Keratinocyte (primary cell): ENCODE measurements at regions not wholly inside any gene's neighbourhood (a gene's known extent, or its start where the extent isn't known, plus 50 kb on each side); places are given as distances from the start of the nearest gene placed in this dataset.

Experiments used
- DNase-seq: peaks from one replicate; pipeline ENCODE4 v3.0.0-alpha.2; 2011; ENCODE audit warnings: low read depth, missing footprints, low spot score
- FAIRE-seq: peaks from 2 replicates; lab custom pipeline; 2011; peaks lifted over from hg19 to GRCh38; lab: Jason Lieb, UNC
- H2AFZ ChIP-seq: 2 replicates; pipeline ENCODE4 v1.6.0; 2012; ENCODE audit warnings: low read length, control low read depth, inconsistent platforms; ENCODE audit not compliant: control insufficient read depth
- H3K27ac ChIP-seq: 2 replicates; pipeline ENCODE4 v1.5.1; 2011; ENCODE audit warnings: low read length; ENCODE audit not compliant: control insufficient read depth, insufficient read depth
- H3K27me3 ChIP-seq: 3 replicates; pipeline ENCODE4 v1.6.0; 2011; ENCODE audit warnings: low read length; ENCODE audit not compliant: control insufficient read depth, insufficient read depth; ENCODE audit errors: extremely low read depth
- H3K36me3 ChIP-seq, 2 experiments: 2 replicates in 1 of 2; 3 replicates in 1 of 2; pipeline ENCODE4 v1.5.1; 2011; ENCODE audit warnings: low read length in 2 of 2, mild to moderate bottlenecking in 1 of 2; ENCODE audit not compliant: control insufficient read depth in 2 of 2, insufficient read depth in 2 of 2; ENCODE audit errors: extremely low read depth in 1 of 2
- H3K4me1 ChIP-seq: 3 replicates; pipeline ENCODE4 v1.5.1; 2011; ENCODE audit warnings: low read length; ENCODE audit not compliant: control insufficient read depth, insufficient read depth; ENCODE audit errors: extremely low read depth
- H3K4me2 ChIP-seq: 3 replicates; pipeline ENCODE4 v1.6.0; 2011; ENCODE audit warnings: low read depth, low read length; ENCODE audit not compliant: control insufficient read depth, insufficient read depth; ENCODE audit errors: extremely low read depth
- H3K4me3 ChIP-seq, 3 experiments: fragments of 200-600 bp in 1 of 3; sonication (generic) in 1 of 3; 2 replicates in 2 of 3; 3 replicates in 1 of 3; pipeline ENCODE4 v1.5.1; 2011 to 2016; ENCODE audit warnings: low read length in 3 of 3, mild to moderate bottlenecking in 3 of 3, control low read depth in 2 of 3, inconsistent platforms in 1 of 3, low read depth in 1 of 3, mixed read lengths in 1 of 3, mixed run types in 1 of 3, moderate library complexity in 1 of 3; ENCODE audit not compliant: control insufficient read depth in 2 of 3, insufficient read depth in 2 of 3; ENCODE audit errors: extremely low read depth in 1 of 3
- H3K79me2 ChIP-seq: 2 replicates; pipeline ENCODE4 v1.6.0; 2012; ENCODE audit warnings: low read length; ENCODE audit not compliant: control insufficient read depth, insufficient read depth
- H3K9ac ChIP-seq: 3 replicates; pipeline ENCODE4 v1.6.0; 2011; ENCODE audit warnings: low read length; ENCODE audit not compliant: control insufficient read depth, insufficient read depth; ENCODE audit errors: extremely low read depth
- H3K9me1 ChIP-seq: 3 replicates; pipeline ENCODE4 v1.6.0; 2011; ENCODE audit warnings: low read length; ENCODE audit not compliant: control insufficient read depth, insufficient read depth; ENCODE audit errors: extremely low read depth
- H3K9me3 ChIP-seq: 2 replicates; pipeline ENCODE4 v1.5.1; 2012; ENCODE audit warnings: low read depth, low read length; ENCODE audit not compliant: control insufficient read depth
- H4K20me1 ChIP-seq: 3 replicates; pipeline ENCODE4 v1.6.0; 2011; ENCODE audit warnings: low read length; ENCODE audit not compliant: control insufficient read depth, insufficient read depth; ENCODE audit errors: extremely low read depth
- CTCF ChIP-seq, 3 experiments: IDR thresholded peaks in 1 of 3; conservative IDR thresholded peaks in 1 of 3; optimal IDR thresholded peaks in 1 of 3; 2 replicates in 2 of 3; 3 replicates in 1 of 3; pipeline versions ENCODE3 to v1.5.1; 2011; ENCODE audit warnings: low read length in 3 of 3, mild to moderate bottlenecking in 3 of 3, moderate library complexity in 2 of 3, control low read depth in 1 of 3, inconsistent platforms in 1 of 3; ENCODE audit not compliant: insufficient read depth in 2 of 3; ENCODE audit errors: extremely low read depth in 1 of 3
- EZH2 ChIP-seq: IDR thresholded peaks from one replicate; pipeline ENCODE4 v1.6.1; 2012; ENCODE audit warnings: inconsistent platforms, mild to moderate bottlenecking, low read length, moderate library complexity
- dilution Hi-C: fragments of 300-500 bp; cut with MboI; formaldehyde crosslinking; loops from one replicate; pipeline ENCODE4 v1.7.0; 2020; ENCODE audit warnings: low sequenced_read_pairs; ENCODE audit not compliant: extremely low pct_ligation_motif_present

- no peaks in the 10 kb centered on the region for H3K9me1 ChIP-seq
- H2AFZ ChIP-seq = no peak overlapping the region
- no peak for DNase-seq
- no peaks in the 10 kb centered on the region for H4K20me1 ChIP-seq
- H3K4me1 ChIP-seq = no peaks in the 10 kb centered on the region
- H3K27ac ChIP-seq = no peak overlapping the region
- H3K4me2 ChIP-seq = no peak overlapping the region
- no peak for FAIRE-seq
- H3K9ac ChIP-seq = no peak overlapping the region
- dilution Hi-C loops = no loop called here
- H3K36me3 ChIP-seq = no peaks in the 10 kb centered on the region
- H3K4me3 ChIP-seq = no peak overlapping the region
- no peaks in the 10 kb centered on the region for H3K79me2 ChIP-seq
- H3K27me3 ChIP-seq = no peaks in the 10 kb centered on the region
- TF ChIP-seq EZH2 (no peak), CTCF (optimal IDR thresholded peaks at IDR 0.05 in 1 of 3, IDR thresholded peaks at IDR 0.05 in 1 of 3, conservative IDR thresholded peaks at IDR 0.05 in 1 of 3; ENCODE audit: extremely low read depth in 1 of 3, insufficient read depth in 2 of 3, low read length in 3 of 3) (no peak)
- H3K9me3 ChIP-seq = no peaks in the 10 kb centered on the region
Measured at GRCh38 chr11:134887896-134888295, 475.9 kb upstream of the B3GAT1 start.

- H3K9me3 ChIP-seq = no peaks in the 10 kb centered on the region
- H3K9ac ChIP-seq = no peak overlapping the region
- no peak overlapping the region for H3K4me3 ChIP-seq
- no peaks in the 10 kb centered on the region for H3K36me3 ChIP-seq
- no peak overlapping the region for H3K27ac ChIP-seq
- DNase-seq (no peak), FAIRE-seq (no peak)
- H3K9me1 ChIP-seq = no peaks in the 10 kb centered on the region
- H2AFZ ChIP-seq = no peak overlapping the region
- TF ChIP-seq EZH2 (no peak), CTCF (optimal IDR thresholded peaks at IDR 0.05 in 1 of 3, IDR thresholded peaks at IDR 0.05 in 1 of 3, conservative IDR thresholded peaks at IDR 0.05 in 1 of 3; ENCODE audit: extremely low read depth in 1 of 3, insufficient read depth in 2 of 3, low read length in 3 of 3) (no peak)
- no peaks in the 10 kb centered on the region for H3K4me1 ChIP-seq
- no peaks in the 10 kb centered on the region for H4K20me1 ChIP-seq
- H3K79me2 ChIP-seq = no peaks in the 10 kb centered on the region
- no peaks in the 10 kb centered on the region for H3K27me3 ChIP-seq
- H3K4me2 ChIP-seq = no peak overlapping the region
- dilution Hi-C loops = no loop called here
Measured at GRCh38 chr11:134883484-134883883, 471.4 kb upstream of the B3GAT1 start.
